DMS114 treated with DMSO at 0.1 percent for 48 hours (cell line): ENCODE measurements at regions not wholly inside any gene's neighbourhood (a gene's known extent, or its start where the extent isn't known, plus 50 kb on each side); places are given as distances from the start of the nearest gene placed in this dataset.

Experiments
- DNase-seq: peaks from one replicate; lab custom pipeline; 2025; ENCODE audit not compliant: unreplicated experiment; lab: John Stamatoyannopoulos, UW

DNA sequence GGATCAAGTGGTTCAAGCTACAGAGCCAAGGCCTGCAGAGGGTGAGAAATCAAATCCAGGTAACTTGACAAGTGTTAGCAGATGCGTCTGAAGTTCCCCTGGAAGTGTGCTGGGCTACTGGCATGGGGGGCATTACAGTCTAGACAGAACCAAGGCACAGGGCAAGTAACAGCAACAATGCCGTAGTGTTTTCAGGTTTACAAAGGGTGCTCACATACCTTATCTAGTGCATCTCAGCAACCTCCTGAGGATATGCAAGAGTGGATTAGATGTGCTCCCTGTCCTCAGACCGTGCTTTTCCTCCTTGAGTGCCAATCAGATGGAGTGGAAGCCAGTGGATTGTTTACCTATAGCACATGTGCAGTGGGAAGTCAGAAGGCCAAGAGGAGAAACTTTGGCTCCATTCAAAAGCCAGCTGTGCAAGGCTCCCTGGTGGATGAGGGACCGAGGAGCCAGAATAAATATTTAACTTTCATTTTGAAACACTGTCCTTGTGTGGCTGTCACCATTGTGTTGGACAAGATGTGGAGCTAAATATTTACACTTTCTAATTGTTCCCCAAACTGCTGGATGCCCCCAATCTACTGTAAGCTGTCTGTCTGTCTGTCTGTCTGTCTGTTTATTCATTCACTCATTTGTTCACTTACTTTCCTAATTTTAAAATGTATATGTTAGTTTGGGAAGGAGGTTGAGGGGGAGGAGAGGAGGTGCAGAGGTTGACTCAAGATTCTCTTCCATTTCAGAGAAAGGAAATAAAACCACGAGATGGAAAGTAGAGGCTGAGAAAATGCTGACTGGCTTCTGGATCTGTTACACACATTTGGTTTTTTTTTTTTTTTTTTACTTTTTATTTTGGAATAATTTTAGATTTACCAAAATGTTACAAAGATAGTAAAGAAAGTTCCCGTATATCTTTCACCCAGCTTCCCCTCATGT is 184.0 kb upstream of the PARP11 start:
- DNase-seq, result no peak

DNA sequence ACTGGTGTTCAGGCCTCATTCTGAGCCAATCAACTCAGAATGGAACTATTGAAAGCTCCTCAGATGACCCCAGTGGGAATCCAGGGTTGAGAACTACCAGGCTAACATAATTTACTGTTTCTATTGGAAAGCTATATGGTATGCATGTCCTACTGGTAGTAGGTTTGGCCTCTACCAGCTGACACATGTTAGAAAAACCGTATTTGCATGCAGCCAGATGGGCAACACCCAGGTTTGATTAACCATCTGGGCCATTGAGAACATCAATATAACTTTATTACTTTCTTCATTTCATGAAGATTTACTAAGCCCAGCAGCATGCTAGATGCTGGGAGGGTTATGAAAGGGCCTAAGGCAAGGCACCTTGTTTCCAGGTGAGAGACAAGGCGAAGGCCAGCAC is 181.4 kb upstream of the PARP11 start:
- no peak for DNase-seq

DNA sequence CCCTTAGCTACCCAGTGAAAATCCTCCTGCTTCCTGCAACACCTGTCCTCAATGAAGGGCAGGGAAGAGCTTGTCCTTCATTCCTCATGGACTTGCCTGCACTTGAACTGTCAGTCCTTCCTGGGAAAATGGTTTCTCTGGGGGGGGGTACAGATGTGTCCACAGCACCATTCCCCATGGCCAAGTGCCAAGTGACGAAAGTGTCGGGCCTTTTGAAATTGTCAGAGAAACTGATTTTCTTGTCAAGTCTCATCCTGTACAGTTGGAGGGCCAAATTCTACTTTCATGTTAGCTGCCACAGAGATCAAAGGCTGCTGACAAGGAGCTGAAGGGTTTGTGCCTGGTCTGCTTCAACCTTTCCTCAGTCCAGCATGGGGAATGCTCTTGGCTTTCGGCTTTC is 179.5 kb upstream of the PARP11 start:
- DNase-seq, result no peak

DNA sequence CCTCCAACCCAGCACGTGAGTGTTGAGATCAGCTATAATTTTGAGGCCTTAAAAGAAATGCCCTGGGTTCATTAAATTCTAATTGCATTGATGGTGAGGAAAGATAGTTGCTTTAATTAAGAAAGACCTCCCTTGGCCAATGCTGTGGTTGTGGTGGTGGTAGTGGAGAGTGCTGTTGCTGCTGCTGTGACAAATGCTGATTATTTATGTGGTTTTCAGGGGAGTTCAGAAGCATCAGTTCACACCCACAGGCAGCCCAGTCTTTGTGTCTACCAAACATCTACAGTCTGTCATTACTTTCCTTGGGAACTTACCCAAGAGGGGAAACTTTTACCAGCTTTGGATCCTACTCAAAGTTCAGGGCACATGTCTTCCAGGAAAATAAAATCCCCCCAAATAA is 178.4 kb upstream of the PARP11 start:
- DNase-seq, result no peak

DNA sequence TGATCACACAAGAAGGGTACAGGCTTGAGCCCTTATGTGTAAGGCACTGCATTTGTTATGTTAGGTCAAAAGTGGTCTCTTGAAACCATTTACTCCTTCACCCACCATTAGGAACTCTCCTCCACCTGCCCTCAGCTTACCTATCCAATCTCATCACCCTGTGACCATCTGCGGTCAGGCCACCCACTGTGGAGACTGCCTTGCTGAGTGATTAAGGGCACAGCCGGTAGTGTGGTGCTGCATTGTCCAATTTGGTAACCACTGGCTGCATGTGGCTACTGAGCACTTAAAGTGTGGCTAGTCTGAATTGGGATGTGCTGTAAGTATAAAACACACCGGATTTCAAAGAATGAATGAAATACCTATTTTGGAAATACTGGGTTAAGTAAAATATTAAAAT is 177.1 kb upstream of the PARP11 start:
- DNase-seq, result no peak

DNA sequence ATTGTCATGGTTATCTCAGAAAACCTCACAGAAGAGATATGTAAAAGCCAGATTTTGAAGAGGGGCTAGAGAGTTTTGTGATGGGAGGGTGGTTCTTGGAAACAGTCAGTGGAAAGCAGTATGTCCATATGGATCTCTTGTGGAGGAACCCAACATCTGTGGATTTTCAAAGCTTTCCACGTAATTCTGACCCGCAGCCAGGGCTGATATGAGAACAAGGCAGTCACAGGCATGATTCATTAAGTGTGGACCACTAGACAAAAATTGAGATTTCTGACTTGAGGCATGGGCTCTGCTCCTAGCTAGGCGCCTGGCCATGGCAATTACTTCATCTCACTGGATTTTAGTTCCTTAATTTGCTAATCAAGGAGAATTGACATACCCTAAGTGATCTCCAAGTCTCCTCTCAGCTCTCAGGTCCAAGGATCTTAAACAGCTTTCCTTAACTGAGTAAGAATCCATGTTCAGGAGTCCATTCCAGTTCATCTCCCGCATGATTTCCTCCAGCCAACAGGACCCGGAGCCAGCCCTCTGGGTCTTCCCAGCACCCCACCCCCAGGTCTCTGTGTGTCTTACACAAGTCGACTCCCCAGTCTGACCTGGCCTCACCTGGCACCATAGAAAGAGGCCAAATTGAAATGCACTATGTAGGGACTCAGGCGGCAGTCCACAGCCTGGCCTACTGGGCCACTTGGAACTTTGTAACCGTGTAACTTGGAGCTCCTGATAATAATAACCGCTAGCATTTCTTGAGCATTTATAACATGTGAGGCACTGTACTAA is 176.3 kb upstream of the PARP11 start:
- DNase-seq, result no peak

DNA sequence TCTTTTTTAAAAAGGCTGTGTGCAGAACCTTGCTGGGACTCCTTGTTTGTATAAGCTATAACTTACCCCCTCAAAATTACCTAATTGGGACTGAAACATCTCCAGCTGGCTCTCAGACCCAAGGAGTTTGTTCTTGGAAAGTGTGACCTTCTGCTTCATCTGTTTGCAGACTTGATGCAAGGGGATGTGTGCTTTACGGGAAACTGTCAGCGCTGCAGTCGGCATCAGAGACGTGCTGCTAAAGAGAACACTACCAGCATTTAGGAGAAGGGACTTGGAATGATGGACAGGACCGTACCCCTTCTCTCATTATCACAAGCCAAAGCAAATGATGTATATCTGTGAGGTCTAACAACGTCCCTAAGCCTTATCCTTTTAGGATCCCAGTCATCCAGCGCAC is 174.2 kb upstream of the PARP11 start:
- no peak for DNase-seq

DNA sequence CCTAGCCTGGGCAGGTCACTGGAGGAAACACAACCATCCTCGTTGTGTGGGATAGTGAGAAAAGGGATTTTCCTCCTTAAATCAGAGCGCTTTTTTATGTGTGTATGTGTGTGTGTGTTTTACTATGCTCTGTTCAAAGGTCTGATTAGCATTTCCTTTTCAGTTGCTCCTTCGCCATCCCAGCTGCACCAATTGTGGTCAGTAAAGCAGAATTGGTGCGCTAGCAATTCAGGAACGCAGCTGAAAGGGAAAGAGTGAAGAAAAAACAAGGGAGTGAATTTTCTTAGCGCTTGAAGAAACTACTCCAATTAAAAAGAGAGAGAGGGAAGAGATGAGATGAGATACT is 173.3 kb upstream of the PARP11 start:
- DNase-seq, result no peak

DNA sequence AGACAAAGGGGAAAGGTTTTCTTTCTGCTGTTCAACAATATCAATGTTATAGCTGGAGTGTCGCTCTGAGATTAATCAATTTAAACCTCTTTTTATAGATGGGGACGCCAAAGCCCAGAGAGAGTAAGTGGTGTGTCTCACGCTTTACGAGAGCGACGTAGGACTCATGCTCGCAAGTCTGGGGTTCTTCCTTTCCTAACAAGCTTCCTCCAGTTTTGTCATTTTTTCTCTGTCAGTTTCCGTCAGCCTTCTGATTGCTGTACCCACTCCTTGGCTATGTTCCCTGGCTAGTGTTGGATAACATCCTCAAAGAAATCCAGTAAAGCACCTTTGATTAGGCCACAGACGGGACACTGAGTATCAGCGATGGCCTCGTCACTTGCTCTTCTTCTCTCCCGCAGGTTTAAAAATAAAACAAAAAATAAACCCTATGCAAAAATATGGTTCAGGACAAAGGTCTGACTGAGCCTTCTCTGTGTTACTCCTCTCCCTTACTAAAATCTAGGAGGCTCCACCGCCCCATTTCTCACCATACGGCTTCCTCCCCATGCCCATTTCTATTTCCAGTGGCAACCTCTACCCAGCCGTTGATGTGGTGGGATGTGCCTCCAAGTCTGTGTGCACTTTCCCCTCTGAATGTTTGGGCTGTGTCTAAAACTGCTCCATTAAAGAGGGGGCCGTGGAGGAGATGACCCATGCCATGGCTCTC is 172.7 kb upstream of the PARP11 start:
- DNase-seq, result no peak

DNA sequence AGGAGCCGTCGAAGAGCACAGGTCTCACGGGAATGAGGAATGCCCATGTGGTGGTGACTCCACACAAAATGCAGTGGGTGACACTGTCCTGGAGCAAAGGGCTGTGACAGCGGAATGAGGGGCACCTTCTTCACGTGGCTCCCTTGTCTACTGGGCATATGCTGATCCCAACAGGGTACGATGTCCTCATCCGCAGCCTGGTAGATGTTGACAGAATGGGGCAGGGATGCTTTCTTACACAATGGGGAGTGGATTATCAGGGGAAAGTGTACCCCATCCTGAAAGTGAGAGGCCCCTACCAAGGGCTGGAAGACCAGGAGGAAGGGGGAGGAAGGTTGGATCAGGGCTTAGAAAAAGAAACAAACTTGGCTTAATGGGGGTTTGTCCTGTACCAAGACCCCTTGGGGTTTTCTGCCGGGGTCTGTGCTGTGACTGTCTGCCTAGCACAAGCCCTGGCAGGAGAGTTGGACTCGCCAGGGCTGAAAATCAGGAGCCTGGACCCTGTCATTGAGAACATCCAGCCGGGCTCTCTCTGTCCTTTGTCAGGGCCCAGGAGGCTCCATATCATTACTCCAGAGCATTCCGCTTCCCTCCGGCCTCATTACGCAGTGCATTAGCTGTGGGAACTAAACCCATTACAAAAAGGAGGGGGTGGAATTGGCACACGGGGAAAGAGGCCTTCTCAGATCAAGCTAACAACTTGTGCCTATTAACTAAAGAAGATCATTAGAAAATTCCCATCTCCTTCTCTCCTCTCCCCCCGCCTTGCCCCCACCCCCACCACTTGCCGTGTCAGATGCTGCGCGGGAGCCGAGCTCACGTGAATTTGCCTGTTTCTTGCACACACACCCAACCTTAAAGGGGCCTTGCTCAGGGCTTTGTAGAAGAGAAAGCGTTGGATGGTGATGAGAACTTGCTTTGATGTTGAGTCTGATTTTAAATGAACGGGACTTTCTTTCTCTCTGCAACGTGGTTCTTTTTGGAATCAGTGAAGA is 171.8 kb upstream of the PARP11 start:
- no peak for DNase-seq

DNA sequence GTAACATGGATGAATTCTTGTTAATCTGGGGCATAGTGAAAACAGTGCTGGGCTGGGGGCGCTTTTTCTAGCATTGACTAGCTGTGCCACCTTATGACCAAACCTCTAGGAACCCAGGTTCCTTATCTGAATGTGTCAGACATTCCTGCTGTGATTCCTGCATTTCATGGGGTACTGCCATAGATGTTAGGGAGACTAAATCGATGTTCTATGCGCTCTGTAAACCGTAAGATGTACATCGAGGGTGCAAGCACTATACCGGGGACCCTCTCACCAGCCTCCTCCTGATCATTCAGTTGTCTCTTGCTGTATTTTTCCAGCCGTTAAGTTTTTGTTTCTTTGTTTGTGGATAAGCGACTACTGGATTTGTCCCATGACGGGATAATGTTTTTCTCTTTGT is 170.9 kb upstream of the PARP11 start:
- no peak for DNase-seq

DNA sequence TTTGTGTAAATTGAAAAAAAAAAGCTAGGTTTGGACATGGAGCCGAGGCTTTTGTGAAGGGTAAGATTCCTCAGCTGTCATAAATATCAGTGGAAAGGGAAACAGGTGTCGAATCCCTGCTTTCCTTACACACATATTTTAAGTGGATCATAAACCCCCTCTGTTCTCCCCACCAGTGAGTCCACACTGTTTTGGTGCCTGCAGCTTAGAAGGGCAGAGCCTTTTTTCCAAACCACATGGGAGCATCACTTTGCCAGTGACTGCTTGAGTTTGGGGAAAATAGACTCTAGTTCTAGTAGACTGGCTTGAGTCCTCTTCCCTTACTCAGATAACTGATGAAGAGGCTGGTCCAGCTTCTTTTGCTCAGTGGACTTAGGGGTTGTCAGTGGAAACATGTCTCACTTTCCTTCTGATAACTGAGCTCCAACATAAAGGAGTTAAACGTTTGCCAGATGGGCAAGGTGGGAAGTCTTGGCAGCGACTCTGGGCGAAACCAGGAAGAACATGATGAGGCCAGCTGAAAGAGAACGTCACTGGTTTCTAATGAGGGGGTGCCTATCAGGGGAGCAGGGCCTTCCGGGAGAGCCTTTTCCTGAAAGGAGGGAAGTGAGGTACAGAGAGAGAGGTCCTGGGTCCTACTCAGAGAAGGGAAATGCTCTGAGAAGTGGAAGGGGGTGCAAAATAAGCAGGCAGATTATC is 168.1 kb upstream of the PARP11 start:
- no peak for DNase-seq

DNA sequence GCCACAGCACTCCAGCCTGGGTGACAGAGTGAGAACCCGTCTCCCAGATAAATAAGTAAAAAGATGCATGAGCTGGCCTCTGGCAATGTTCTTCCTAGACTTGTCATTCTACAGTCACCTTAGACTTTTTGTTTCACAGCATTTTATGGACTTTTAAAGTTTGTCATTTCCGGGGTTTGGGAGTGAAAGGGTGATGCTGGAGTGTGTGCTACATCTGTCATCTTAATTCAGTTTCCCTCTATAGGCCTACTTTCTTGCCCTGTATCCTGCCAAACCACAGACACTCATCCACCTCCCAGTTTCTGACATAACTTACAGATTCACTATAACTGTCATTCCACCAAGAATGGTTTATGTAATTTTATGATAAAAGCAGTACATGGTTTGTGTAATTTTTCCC is 166.7 kb upstream of the PARP11 start:
- no peak for DNase-seq

DNA sequence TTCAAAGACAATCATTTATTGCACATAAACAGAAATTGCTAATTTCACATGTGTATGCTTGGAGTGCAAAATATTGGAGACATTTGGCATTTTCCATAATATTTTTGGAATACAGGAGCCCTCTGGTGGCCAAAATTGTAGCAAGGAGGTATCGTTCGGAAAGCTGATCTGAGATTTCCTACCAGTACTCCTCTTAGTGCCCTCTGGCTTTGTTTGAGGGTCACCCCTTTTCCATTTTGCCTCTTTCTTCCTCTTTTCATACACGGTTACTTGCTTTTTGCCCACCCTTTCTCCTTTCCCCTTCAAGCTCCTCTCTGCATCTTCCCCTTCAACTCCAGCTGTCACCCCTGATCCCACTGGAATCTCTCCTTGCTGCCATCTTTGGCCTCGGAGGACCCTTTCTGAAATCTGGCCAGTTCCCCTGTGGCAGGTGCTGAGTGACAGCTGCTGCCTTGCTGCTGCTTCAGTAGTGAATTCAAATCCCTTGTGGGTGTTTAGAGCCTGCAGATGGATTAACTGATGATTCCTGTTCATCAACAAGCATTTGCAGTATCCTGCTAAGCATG is 164.6 kb upstream of the PARP11 start:
- peak; percentile 38 for DNase-seq

DNA sequence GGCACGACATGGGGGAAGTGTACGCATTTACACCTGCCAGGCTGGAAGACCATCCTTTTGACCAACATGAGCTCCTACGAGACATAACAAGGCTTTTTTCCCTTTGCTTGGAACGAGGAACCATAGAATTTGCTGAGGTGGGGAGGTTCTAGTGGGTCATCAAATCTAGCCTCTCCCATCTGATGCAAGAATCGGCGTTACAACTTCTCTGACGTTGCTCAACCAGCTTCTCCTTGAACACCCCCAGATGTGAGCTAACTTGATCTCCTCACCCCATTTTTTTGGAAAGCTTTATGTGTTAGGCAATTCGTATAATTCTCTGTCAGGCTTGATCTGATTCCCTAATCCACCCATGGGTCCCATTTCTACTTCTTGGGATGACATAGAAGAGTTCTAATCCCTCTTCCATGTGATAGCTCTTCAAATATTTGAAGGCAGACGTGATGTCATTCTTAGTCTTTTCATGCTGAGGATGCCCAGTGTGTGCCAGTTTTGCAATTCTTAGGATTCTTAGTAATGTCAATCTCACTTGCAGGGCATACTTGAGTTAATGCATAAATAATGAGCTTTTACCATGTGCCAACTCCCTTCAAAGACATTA is 163.6 kb upstream of the PARP11 start:
- DNase-seq, result no peak

DNA sequence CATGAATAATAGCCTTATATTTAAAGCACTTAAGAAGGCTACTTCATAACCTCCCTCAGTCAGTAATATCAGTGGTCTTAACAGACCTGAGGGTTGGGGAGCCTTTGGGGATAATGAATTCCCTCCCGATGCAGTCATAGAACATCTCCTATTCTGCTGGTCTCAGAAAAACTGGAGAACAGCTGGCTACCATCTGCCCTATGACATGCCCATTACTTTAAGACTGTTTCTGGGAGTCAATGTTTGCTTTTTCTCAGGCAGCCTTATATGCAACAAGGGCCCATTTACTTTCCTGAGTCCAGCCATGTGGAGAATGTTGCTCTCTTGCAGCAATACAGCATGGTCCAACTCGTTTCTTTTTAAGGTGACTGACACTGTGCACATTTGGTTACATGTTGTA is 161.7 kb upstream of the PARP11 start:
- DNase-seq, result no peak

DNA sequence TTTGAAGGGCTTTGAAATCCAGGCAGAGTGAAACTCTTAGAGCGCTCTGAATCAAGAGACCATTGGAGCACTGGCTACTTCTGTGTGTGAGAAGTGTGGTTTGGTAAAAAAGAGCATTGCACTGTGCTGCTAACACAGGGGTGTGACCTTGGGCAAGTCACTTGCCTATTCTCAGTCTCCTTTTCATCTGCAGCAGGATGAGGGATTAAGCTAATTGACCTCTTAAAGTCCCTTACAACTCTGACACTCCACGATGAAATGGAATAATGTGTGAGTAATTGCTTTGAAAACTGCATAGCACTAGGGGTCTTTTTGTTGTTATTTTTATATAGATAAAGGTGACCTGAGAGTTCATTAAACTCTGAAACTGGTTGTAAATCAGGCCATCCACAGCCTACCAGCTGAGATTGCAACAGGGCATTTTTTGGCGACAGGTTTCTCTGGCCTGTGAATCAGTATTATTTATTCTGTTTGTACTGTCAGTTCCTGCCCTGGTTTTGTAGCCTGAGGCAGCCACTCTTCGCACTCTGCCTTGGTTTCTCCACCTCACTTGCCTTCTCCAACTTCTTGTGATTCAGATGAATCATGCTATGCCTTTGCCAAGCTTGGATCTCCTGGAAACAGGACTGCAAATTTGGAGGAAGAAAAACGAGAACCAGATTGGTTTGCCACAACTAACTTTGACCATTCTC is 159.9 kb upstream of the PARP11 start:
- DNase-seq, result no peak

DNA sequence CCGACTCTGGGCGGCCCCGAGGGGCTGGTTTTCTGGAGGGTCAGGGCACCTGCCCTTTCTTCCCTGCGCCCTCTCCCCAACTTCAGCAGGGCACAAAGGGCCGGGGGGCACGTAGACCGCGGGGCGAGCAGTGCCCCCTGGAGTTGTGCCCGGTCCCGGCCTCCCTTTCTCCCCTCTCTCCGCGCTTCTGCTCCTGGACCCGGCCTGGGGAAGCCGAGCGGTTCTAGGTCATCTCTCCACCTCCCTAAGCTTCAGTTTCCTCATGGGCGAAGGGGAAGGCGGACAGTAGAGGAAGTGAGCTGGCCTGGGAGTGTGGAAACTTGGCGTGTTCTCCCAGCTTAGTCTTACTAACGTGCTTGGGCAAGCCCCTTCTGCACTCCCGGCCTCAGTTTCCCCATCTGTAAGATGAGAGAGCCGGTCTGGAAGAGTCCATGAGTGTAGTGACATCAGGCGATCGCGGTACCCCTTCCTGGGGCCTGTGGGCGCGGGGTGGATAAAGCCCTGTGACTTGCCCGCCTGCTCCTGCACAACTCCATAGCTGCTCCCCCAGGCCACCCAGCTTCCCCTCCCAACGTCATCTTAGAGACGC is 158.6 kb upstream of the PARP11 start:
- DNase-seq, result no peak
